ENCODE measurements at regions not wholly inside any gene's neighbourhood (a gene's known extent, or its start where the extent isn't known, plus 50 kb on each side); places are given as distances from the start of the nearest gene placed in this dataset.

GRCh38 chr12:114916541-114916940, 232.6 kb upstream of the TBX3 start:
- peak; percentile 58 for DNase-seq (ENCODE audit: low read depth, low spot score)

- no peak for DNase-seq (ENCODE audit: low read depth, low spot score)
Measured at GRCh38 chr12:114916124-114916523, 232.1 kb upstream of the TBX3 start.

GRCh38 chr12:114913871-114914801, 230.2 kb upstream of the TBX3 start:
- DNase-seq (ENCODE audit: low read depth, low spot score), result peak; percentile 76

GRCh38 chr12:114912811-114913210, 228.8 kb upstream of the TBX3 start:
- DNase-seq (ENCODE audit: low read depth, low spot score), result no peak

DNA sequence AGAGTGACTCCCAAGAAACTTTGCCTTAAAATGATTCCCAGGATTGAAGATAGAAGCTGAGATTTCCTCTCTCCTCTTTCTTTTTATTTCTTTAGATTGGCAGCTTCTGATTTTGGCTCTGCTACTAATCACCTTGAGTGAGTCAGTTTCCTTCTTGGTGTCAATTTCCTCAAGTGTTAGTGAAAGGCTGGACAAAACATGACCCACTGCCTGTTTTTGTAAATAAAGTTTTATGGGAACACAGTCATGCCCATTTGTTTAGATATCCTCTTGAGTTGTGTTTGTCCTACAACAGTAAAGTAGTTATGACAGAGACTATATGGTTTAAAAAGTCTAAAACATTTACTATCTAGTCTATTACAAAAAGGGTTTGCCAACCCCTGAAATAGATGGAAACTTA, 227.2 kb upstream of the TBX3 start:
- DNase-seq (ENCODE audit: low read depth, low spot score), result no peak

- no peak for DNase-seq (ENCODE audit: low read depth, low spot score)
Measured at GRCh38 chr12:114904254-114905003, 220.5 kb upstream of the TBX3 start.

- DNase-seq (ENCODE audit: low read depth, low spot score), result no peak
Measured at GRCh38 chr12:114903083-114903691, 219.2 kb upstream of the TBX3 start.

DNA sequence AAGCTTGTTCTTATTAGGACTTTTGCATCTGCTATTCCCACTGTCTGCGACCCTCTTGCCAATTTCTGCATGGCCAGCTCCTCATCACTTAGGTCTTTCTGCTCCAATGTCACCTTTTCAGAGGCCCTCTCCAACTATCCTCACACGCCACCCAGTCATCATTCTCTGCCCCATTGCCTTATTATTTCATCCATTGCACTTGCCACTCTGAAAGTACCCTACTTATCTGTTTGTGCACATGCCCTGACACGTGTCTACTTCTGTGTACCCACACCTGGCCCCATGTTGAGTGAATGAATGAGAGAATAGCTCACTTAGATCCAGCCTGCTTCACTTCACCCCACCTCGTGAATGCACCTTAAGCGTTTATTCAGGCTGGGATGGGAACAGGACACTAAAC, 218.7 kb upstream of the TBX3 start:
- DNase-seq (ENCODE audit: low read depth, low spot score), result no peak

GRCh38 chr12:114901316-114901715, 217.3 kb upstream of the TBX3 start:
- no peak for DNase-seq (ENCODE audit: low read depth, low spot score)

DNA sequence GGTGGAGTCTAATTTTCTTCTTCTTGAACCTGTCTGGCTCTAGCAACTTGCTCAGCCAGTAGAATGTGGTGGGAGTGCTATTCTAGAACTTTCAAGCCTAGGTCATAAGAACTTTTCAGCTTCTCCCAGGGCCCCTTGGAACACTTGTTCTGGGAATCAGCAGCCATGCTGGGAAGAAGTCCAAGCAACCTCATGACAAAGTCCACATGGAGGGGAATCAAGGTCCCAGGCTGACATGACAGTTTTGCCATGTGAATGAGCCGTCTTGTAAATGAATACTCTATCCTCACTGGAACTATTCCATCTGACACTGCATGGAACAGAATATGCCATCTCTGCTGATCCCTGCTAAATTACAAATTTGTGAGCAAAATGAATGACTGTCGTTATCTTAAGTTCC, 214.2 kb upstream of the TBX3 start:
- no peak for DNase-seq (ENCODE audit: low read depth, low spot score)

DNA sequence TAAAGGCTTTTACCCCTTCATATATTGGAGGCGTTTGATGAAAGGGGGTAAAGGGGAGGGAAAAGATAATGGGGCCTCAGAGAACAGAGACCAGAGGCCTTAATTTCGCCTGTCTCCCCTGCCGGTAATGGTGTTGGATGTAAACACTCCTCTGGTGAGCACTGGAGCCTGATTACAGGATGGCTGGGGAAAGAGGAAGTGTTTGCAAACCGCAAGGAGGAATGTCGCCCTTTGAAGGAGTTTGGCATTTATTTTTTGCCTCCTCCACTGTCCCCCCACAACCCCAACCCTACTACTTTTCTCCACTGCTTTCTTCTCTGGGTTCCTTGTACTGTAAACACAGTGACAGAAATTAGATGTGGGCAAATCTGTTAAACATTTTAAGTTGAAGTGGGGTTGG, 211.9 kb upstream of the TBX3 start:
- DNase-seq (ENCODE audit: low read depth, low spot score), result no peak

- DNase-seq (ENCODE audit: low read depth, low spot score), result no peak
Measured at GRCh38 chr12:114895081-114895480, 211.1 kb upstream of the TBX3 start.

GRCh38 chr12:114894076-114894475, 210.1 kb upstream of the TBX3 start:
- DNase-seq (ENCODE audit: low read depth, low spot score), result no peak

GRCh38 chr12:114888928-114889584, 205.1 kb upstream of the TBX3 start:
- no peak for DNase-seq (ENCODE audit: low read depth, low spot score)

DNA sequence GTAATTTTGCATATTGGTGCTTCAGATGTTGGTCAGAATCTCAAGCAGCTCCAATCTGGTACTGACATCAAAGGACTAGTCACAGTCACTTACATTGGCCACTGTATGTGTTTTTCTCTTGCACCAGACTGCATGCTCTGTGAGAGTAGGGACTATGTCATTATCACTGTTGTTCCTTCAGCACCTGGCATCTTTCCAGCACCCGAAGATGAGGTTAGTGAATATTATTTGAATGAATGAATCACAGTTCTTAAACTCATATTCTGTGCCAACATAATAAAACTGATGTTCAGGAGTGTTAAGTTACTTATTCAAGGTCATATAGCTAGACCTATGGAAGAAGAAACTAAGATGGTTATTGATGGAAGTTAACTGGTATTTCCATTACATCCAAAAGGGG, 204.5 kb upstream of the TBX3 start:
- no peak for DNase-seq (ENCODE audit: low read depth, low spot score)

- no peak for DNase-seq (ENCODE audit: low read depth, low spot score)
Measured at GRCh38 chr12:114885501-114885900, 201.5 kb upstream of the TBX3 start.

DNA sequence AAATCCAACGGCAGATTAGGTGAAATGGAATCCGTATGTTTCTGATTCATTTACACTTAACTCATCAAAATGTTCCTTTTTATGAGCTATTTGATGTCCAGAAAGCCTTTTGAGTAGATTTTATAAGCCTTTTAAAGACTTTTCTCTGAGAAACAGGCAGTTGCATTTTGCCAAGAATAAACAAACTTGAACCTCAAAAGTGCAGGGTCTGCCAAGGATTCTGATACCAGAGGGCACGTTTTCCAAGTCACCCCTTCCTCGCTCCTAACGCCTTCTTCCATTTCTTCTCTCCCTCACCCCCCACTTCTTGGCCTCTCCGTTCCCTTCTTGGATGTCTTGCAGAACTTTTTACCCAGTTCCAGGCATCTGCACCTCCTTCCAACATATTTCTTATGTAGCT, 200.6 kb upstream of the TBX3 start:
- no peak for DNase-seq (ENCODE audit: low read depth, low spot score)

DNA sequence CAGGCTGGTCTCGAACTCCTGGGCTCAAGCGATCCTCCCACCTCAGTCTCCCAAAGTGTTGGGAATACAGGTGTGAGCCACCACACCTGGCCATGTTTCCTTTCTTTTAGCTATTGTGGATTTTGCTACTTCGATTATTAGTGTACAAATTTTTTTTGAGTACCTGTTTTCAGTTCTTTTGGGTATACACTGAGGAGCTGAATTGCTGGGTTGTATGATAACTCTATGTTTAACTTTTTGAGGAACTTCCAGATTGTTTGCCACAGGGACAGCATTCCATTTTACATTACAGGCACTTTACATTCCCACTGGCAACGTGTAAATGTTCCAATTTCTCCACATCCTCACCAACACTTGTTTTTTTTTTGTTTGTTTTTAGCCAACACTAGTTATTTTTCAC, 198.1 kb upstream of the TBX3 start:
- no peak for DNase-seq (ENCODE audit: low read depth, low spot score)

DNA sequence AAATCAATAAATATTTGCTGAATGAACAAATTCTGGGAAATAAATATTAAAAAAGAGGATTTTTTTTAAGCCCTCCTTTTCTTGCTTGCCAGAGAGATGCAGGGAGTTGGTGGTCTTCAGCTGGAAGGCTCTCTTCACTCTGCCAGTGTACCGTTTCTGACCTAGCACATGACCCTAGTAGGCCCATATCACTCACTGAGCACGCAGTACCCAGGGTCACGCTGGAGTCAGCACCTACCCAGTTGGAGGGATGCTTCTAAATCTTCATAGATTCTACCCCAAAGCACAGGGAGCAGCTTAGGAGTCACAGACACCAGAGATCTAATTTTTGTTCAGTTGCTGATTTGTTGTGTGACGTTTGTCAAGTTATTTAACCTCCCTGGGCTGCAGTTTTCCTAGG, 195.4 kb upstream of the TBX3 start:
- DNase-seq (ENCODE audit: low read depth, low spot score), result no peak

DNA sequence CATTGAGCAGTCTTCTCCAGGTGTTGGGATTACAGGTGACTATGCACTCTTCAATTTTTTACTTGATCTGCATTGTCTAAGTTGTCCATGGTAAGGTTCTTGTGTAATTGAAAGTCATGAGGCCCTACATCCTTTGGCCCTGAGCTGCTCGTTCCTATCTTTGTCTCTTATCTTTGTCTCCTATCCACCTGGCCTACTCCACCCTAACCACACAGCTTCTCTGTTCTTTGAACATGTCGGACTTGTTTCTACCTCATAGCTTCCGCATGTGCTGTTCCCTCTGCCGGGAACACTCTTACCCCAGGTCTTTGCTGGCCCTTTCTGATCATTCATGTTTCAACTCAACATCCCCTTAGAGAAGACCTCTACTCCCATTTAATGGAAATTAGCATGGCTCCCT, 194.8 kb upstream of the TBX3 start:
- no peak for DNase-seq (ENCODE audit: low read depth, low spot score)

DNA sequence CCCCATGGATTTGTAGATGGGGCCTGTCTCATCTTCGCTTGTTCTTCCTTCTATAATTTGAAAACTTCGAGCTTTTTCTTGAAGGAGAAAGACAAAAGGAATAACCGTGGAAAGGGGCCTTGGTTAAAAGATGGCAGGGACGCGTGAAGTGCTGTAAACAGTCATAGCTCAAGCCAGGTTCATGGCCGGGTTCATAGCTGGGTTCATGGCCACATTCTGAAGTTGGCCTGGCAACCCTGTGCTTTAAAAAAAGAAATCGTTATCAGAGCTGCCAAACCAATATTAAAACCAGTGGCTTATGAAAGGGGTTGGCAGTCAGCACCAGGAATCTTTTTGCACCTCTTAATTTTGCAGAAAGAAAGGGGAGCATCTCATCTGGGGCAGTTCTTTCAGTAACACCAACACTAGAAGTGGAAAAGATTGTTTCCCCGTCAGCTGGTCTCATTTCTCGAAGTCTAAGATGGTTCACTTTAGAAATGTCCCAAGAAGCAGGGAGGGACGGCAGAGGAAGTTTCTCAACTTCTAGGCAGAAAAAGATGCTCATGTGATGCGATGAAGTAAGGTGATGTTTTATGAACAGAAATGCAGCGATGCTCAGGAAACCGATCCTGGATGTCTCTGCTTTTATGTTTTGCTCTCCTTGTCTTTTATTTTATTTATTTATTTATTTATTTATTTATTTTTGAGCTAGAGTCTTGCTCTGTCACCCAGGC, 193.1 kb upstream of the TBX3 start:
- no peak for DNase-seq (ENCODE audit: low read depth, low spot score)
